ENCODE measurements at regions not wholly inside any gene's neighbourhood (a gene's known extent, or its start where the extent isn't known, plus 50 kb on each side); places are given as distances from the start of the nearest gene placed in this dataset.

DNA sequence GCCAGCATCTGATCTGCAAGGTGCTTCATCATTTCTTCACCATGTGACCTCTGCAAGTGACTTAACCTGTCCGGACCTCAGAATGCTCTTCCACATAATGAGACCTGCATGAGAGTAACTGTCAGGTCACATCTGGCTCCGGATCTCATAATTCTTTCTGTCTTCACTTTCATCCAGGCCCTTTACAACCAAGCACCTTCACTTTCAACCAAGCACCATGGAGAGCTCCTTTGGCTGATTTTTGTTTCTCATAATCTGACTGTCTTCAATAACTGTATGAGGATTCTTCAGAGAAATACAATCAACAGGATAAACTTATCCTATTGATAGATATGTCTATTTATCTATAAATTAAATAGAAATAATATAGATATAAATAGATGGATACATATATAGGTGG is 148.1 kb downstream of the VCX3A start:
- H2BK12ac ChIP-seq (ENCODE audit: low read length): no peak overlapping the region
- no peak overlapping the region for H2BK5ac ChIP-seq (ENCODE audit: low read depth, low read length, poor library complexity)
- H3K14ac ChIP-seq (ENCODE audit: low read length): no peak overlapping the region
- peaks cover 2% of the 10 kb centered on the region for H3K79me1 ChIP-seq (ENCODE audit: low read length)
- no peak overlapping the region for H3K18ac ChIP-seq (ENCODE audit: low read length)
- H3K4me3 ChIP-seq (ENCODE audit: low read depth, low read length): no peak overlapping the region
- no peak overlapping the region for H2AK5ac ChIP-seq (ENCODE audit: low read length)
- no peaks in the 10 kb centered on the region for H3K9me3 ChIP-seq (ENCODE audit: insufficient read depth, low read depth, low read length)
- no peak for DNase-seq
- H3K4me2 ChIP-seq (ENCODE audit: low read length): no peak overlapping the region
- H2BK120ac ChIP-seq (ENCODE audit: insufficient read depth, low read length, poor library complexity): no peak overlapping the region
- no peak overlapping the region for H4K91ac ChIP-seq (ENCODE audit: low read depth, low read length)
- WGBS (ENCODE audit: extremely low coverage, insufficient coverage, insufficient read length): no CpG with 5 or more reads among the region's 2 CpGs
- H4K8ac ChIP-seq (ENCODE audit: low read depth, low read length): no peak overlapping the region
- H2AFZ ChIP-seq (ENCODE audit: insufficient read depth, low read length, poor library complexity): no peak overlapping the region
- no peak overlapping the region for H3K9ac ChIP-seq (ENCODE audit: low read length)
- no peak overlapping the region for H4K12ac ChIP-seq (ENCODE audit: low read depth, low read length)
- H3K4ac ChIP-seq (ENCODE audit: low read depth, low read length): no peak overlapping the region
- no peaks in the 10 kb centered on the region for H3K79me2 ChIP-seq (ENCODE audit: control insufficient read depth, insufficient read depth, low read length, poor library complexity)
- H3K4me1 ChIP-seq (ENCODE audit: control insufficient read depth in 1 of 2, insufficient read depth in 2 of 2, low read length in 2 of 2): peaks cover 3 to 7% of the 10 kb centered on the region in 2 experiments
- no peak overlapping the region for H3K23ac ChIP-seq (ENCODE audit: low read length)
- H3K36me3 ChIP-seq (ENCODE audit: control insufficient read depth in 1 of 2, insufficient read depth in 2 of 2, low read length in 2 of 2): no peaks in the 10 kb centered on the region
- H3K27me3 ChIP-seq (ENCODE audit: insufficient read depth, low read length): no peaks in the 10 kb centered on the region
- no peak overlapping the region for H3K27ac ChIP-seq (ENCODE audit: low read depth, low read length)

GRCh38 chrX:6384921-6385320 is 150.0 kb downstream of the VCX3A start:
- no peak overlapping the region for H3K4me2 ChIP-seq (ENCODE audit: low read length)
- no peak overlapping the region for H2BK120ac ChIP-seq (ENCODE audit: insufficient read depth, low read length, poor library complexity)
- H2BK12ac ChIP-seq (ENCODE audit: low read length): no peak overlapping the region
- H3K4ac ChIP-seq (ENCODE audit: low read depth, low read length): no peak overlapping the region
- H3K79me2 ChIP-seq (ENCODE audit: control insufficient read depth, insufficient read depth, low read length, poor library complexity): no peaks in the 10 kb centered on the region
- H3K9me3 ChIP-seq (ENCODE audit: insufficient read depth, low read depth, low read length): no peaks in the 10 kb centered on the region
- no peak overlapping the region for H3K14ac ChIP-seq (ENCODE audit: low read length)
- peaks cover 3 to 7% of the 10 kb centered on the region in 2 experiments for H3K4me1 ChIP-seq (ENCODE audit: control insufficient read depth in 1 of 2, insufficient read depth in 2 of 2, low read length in 2 of 2)
- no peak overlapping the region for H2AFZ ChIP-seq (ENCODE audit: insufficient read depth, low read length, poor library complexity)
- WGBS (ENCODE audit: extremely low coverage, insufficient coverage, insufficient read length): no CpG with 5 or more reads among the region's 4 CpGs
- H2BK5ac ChIP-seq (ENCODE audit: low read depth, low read length, poor library complexity): no peak overlapping the region
- H2AK5ac ChIP-seq (ENCODE audit: low read length): no peak overlapping the region
- H3K27ac ChIP-seq (ENCODE audit: low read depth, low read length): no peak overlapping the region
- H4K8ac ChIP-seq (ENCODE audit: low read depth, low read length): no peak overlapping the region
- no peak for DNase-seq
- H3K27me3 ChIP-seq (ENCODE audit: insufficient read depth, low read length): no peaks in the 10 kb centered on the region
- H3K36me3 ChIP-seq (ENCODE audit: control insufficient read depth in 1 of 2, insufficient read depth in 2 of 2, low read length in 2 of 2): no peaks in the 10 kb centered on the region
- peaks cover 2% of the 10 kb centered on the region for H3K79me1 ChIP-seq (ENCODE audit: low read length)
- H3K4me3 ChIP-seq (ENCODE audit: low read depth, low read length): no peak overlapping the region
- no peak overlapping the region for H3K18ac ChIP-seq (ENCODE audit: low read length)
- H4K91ac ChIP-seq (ENCODE audit: low read depth, low read length): no peak overlapping the region
- no peak overlapping the region for H3K23ac ChIP-seq (ENCODE audit: low read length)
- H3K9ac ChIP-seq (ENCODE audit: low read length): no peak overlapping the region
- no peak overlapping the region for H4K12ac ChIP-seq (ENCODE audit: low read depth, low read length)

GRCh38 chrX:6384371-6384770 is 150.5 kb downstream of the VCX3A start:
- Histone ChIP-seq H3K9ac (ENCODE audit: low read length) (no peak overlapping the region), H2AK5ac (ENCODE audit: low read length) (no peak overlapping the region), H2BK5ac (ENCODE audit: low read depth, low read length, poor library complexity) (no peak overlapping the region), H4K12ac (ENCODE audit: low read depth, low read length) (no peak overlapping the region), H3K27ac (ENCODE audit: low read depth, low read length) (no peak overlapping the region), H3K79me2 (ENCODE audit: control insufficient read depth, insufficient read depth, low read length, poor library complexity) (no peaks in the 10 kb centered on the region), H4K91ac (ENCODE audit: low read depth, low read length) (no peak overlapping the region), H3K79me1 (ENCODE audit: low read length) (peaks cover 2% of the 10 kb centered on the region), H3K27me3 (ENCODE audit: insufficient read depth, low read length) (no peaks in the 10 kb centered on the region), H3K23ac (ENCODE audit: low read length) (no peak overlapping the region), H2BK120ac (ENCODE audit: insufficient read depth, low read length, poor library complexity) (no peak overlapping the region), H2AFZ (ENCODE audit: insufficient read depth, low read length, poor library complexity) (no peak overlapping the region), H3K36me3 (ENCODE audit: control insufficient read depth in 1 of 2, insufficient read depth in 2 of 2, low read length in 2 of 2) (no peaks in the 10 kb centered on the region), H3K18ac (ENCODE audit: low read length) (no peak overlapping the region), H3K14ac (ENCODE audit: low read length) (no peak overlapping the region), H4K8ac (ENCODE audit: low read depth, low read length) (no peak overlapping the region), H3K4ac (ENCODE audit: low read depth, low read length) (no peak overlapping the region), H3K4me3 (ENCODE audit: low read depth, low read length) (no peak overlapping the region), H2BK12ac (ENCODE audit: low read length) (no peak overlapping the region), H3K9me3 (ENCODE audit: insufficient read depth, low read depth, low read length) (no peaks in the 10 kb centered on the region), H3K4me2 (ENCODE audit: low read length) (no peak overlapping the region), H3K4me1 (ENCODE audit: control insufficient read depth in 1 of 2, insufficient read depth in 2 of 2, low read length in 2 of 2) (peaks cover 3 to 7% of the 10 kb centered on the region in 2 experiments)
- WGBS (ENCODE audit: extremely low coverage, insufficient coverage, insufficient read length): no CpG with 5 or more reads among the region's 6 CpGs
- peak in 1 of 2 donors; percentile 14 for DNase-seq

- Histone ChIP-seq H3K9ac (ENCODE audit: low read length) (no peak overlapping the region), H3K4me1 (ENCODE audit: control insufficient read depth in 1 of 2, insufficient read depth in 2 of 2, low read length in 2 of 2) (peaks cover 3 to 7% of the 10 kb centered on the region in 2 experiments), H3K36me3 (ENCODE audit: control insufficient read depth in 1 of 2, insufficient read depth in 2 of 2, low read length in 2 of 2) (no peaks in the 10 kb centered on the region), H3K9me3 (ENCODE audit: insufficient read depth, low read depth, low read length) (no peaks in the 10 kb centered on the region), H3K18ac (ENCODE audit: low read length) (no peak overlapping the region), H4K8ac (ENCODE audit: low read depth, low read length) (no peak overlapping the region), H2AK5ac (ENCODE audit: low read length) (no peak overlapping the region), H2BK12ac (ENCODE audit: low read length) (no peak overlapping the region), H3K14ac (ENCODE audit: low read length) (no peak overlapping the region), H3K4me3 (ENCODE audit: low read depth, low read length) (no peak overlapping the region), H3K27me3 (ENCODE audit: insufficient read depth, low read length) (no peaks in the 10 kb centered on the region), H4K12ac (ENCODE audit: low read depth, low read length) (no peak overlapping the region), H3K4me2 (ENCODE audit: low read length) (no peak overlapping the region), H4K91ac (ENCODE audit: low read depth, low read length) (no peak overlapping the region), H3K27ac (ENCODE audit: low read depth, low read length) (no peak overlapping the region), H3K23ac (ENCODE audit: low read length) (no peak overlapping the region), H3K79me1 (ENCODE audit: low read length) (peaks cover 2% of the 10 kb centered on the region), H2BK120ac (ENCODE audit: insufficient read depth, low read length, poor library complexity) (no peak overlapping the region), H3K4ac (ENCODE audit: low read depth, low read length) (no peak overlapping the region), H2AFZ (ENCODE audit: insufficient read depth, low read length, poor library complexity) (no peak overlapping the region), H3K79me2 (ENCODE audit: control insufficient read depth, insufficient read depth, low read length, poor library complexity) (no peaks in the 10 kb centered on the region), H2BK5ac (ENCODE audit: low read depth, low read length, poor library complexity) (no peak overlapping the region)
- no CpG with 5 or more reads among the region's 5 CpGs for WGBS (ENCODE audit: extremely low coverage, insufficient coverage, insufficient read length)
- DNase-seq: no peak
Observed at GRCh38 chrX:6383917-6384316, 151.0 kb downstream of the VCX3A start.

Data from trophoblast cell (in vitro differentiated cells and primary cell).